ENCODE measurements at regions not wholly inside any gene's neighbourhood (a gene's known extent, or its start where the extent isn't known, plus 50 kb on each side); places are given as distances from the start of the nearest gene placed in this dataset.

- DNase-seq (ENCODE audit: low read depth, low spot score) = no peak
These were observed 852.3 kb upstream of the CELF2 start for GRCh38 chr10:10165415-10165814.

DNA sequence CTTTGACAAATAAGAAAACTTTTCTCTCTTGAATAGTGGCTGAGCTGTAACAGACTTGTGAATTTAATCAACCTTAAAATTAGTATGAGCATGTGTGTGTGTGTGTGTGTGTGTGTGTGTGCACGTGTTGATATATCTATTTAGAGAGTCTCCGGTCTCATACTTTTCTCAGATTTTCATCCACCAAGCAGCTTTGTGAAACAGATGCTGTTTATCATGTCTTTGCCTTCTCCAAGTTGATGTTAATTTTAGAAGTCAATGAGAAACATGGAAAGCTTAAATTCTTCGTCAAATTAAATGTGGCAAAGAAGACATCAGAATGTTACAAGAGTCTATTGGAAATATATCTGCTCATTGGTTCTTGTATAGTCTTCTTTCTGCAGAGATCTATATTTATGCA lies 839.2 kb upstream of the CELF2 start:
- DNase-seq (ENCODE audit: low read depth, low spot score) = no peak

DNA sequence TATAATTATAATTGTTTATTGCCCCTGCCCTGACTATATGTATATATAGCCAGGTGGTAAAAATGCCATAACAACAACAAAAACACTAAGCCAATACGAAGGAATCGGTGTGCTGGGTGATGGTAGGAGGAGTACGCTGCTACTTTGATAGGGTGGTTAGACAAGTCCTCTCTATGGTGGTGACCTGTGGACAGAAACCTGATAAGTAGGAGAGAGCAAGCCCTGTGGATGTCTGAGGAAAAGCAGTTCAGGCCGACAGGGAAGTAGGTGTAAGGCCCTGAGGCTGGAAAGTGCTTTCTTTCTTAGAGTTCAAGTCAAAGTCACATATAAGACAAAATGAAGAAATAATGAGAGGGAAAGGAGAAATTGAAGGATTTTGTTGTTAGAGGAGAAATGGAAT lies 823.8 kb upstream of the CELF2 start:
- DNase-seq (ENCODE audit: low read depth, low spot score) = no peak

DNA sequence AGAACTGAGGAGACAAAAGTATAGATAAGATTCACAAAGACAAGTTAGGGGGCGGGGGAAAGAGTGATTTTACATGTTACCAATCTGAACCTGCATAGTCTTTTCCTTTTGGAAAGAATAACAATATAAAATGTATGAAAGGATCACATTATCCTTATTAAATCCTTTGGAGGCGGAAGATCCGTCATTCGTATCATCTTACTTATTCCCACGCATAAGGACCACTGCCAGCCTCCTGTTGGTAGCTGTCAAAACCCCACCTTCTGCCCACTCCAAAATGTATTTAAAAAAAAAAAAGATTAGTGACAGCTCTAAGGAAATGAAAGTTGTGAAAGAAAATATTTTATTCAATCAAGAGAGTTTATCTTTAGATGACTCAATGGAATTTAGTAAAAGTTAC lies 821.0 kb upstream of the CELF2 start:
- no peak for DNase-seq (ENCODE audit: low read depth, low spot score)

- no peak for DNase-seq (ENCODE audit: low read depth, low spot score)
These were observed 820.2 kb upstream of the CELF2 start for GRCh38 chr10:10197423-10197822.

GRCh38 chr10:10198363-10198762 lies 819.3 kb upstream of the CELF2 start:
- DNase-seq (ENCODE audit: low read depth, low spot score) = no peak

DNA sequence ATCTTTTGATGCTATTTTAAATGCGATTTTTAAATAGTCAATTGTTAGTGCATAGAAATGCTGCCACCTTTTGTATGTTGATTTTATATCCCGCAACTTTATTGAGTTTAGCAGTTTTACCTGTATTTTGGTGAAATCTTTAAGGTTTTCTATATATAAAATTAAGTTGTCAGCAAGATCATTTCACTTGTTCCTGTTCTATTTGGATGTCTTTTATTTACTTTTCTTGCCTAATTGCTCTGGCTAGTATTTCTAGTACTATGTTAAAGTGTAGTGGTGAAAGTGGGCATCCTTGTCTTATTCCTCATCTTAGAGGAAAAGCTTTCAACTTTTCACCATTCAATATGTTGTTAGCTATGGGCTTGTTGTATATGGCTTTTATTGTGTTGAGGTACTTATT lies 813.3 kb upstream of the CELF2 start:
- no peak for DNase-seq (ENCODE audit: low read depth, low spot score)

DNA sequence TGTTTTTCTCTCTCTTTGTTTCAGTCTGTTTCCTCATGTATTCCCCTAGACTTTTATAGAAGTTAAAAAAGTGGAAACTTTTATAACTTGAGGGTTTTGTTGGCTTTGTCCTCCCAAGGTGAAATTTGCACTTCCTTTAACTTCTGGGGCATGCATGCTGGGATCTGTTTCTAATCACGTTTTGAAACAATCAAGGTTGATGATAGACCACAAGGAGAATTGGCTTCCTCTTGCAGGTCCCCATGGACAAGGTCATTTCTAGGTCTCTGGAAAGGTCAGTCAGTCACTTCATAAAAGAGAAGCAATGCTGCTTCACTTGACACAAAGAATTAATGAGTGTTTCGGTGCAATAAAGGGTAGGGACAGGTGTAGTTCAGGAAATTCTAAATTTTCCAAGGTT lies 811.8 kb upstream of the CELF2 start:
- no peak for DNase-seq (ENCODE audit: low read depth, low spot score)

GRCh38 chr10:10207538-10207937 lies 810.1 kb upstream of the CELF2 start:
- DNase-seq (ENCODE audit: low read depth, low spot score) = no peak

GRCh38 chr10:10208196-10208595 lies 809.5 kb upstream of the CELF2 start:
- DNase-seq (ENCODE audit: low read depth, low spot score) = no peak

- no peak for DNase-seq (ENCODE audit: low read depth, low spot score)
These were observed 808.5 kb upstream of the CELF2 start for GRCh38 chr10:10209167-10209566.

- DNase-seq (ENCODE audit: low read depth, low spot score) = no peak
These were observed 806.3 kb upstream of the CELF2 start for GRCh38 chr10:10211409-10211808.

GRCh38 chr10:10213237-10213636 lies 804.4 kb upstream of the CELF2 start:
- no peak for DNase-seq (ENCODE audit: low read depth, low spot score)

- no peak for DNase-seq (ENCODE audit: low read depth, low spot score)
These were observed 795.3 kb upstream of the CELF2 start for GRCh38 chr10:10222304-10222841.

DNA sequence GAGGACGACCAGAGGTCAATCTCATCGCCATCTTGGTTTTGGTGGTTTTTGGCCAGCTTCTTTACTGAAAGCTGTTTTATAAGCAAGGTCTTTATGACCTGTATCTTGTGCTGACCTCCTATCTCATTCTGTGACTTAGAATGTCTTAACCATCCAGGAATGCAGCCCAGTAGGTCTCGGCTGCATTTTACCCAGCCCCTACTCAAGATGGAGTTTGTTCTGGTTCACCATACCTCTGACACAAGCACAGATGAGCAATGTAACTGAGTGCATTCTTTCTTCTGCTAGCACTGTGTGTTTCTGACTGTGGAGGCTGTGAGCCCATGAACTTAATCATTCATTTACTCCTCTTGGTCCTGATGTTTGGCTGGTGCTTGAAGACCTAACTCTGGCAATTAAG lies 794.5 kb upstream of the CELF2 start:
- no peak for DNase-seq (ENCODE audit: low read depth, low spot score)

GRCh38 chr10:10225136-10225676 lies 792.5 kb upstream of the CELF2 start:
- no peak for DNase-seq (ENCODE audit: low read depth, low spot score)

- DNase-seq (ENCODE audit: low read depth, low spot score) = no peak
These were observed 784.4 kb upstream of the CELF2 start for GRCh38 chr10:10233229-10233628.

DNA sequence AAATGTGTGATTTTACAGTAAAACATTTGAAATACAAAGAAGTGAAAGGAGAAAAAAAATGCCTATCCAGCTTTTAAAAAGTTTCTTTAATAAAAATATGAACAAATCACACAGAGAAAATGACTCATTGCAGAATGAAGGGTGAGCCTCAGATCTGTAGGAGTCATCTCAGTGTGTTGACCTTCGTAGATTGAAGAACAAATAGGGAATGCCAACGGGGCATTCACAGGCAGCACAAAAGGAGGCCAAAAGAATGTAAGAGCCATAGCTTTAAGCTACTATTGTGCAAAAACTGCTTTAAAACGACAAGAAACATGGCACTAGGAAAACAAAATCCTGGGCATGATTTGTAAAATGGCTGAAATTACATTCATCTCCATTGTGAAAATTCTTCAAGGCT lies 782.7 kb upstream of the CELF2 start:
- no peak for DNase-seq (ENCODE audit: low read depth, low spot score)

GRCh38 chr10:10247585-10247984 lies 770.1 kb upstream of the CELF2 start:
- no peak for DNase-seq (ENCODE audit: low read depth, low spot score)

- DNase-seq (ENCODE audit: low read depth, low spot score) = no peak
These were observed 760.8 kb upstream of the CELF2 start for GRCh38 chr10:10256860-10257259.

DNA sequence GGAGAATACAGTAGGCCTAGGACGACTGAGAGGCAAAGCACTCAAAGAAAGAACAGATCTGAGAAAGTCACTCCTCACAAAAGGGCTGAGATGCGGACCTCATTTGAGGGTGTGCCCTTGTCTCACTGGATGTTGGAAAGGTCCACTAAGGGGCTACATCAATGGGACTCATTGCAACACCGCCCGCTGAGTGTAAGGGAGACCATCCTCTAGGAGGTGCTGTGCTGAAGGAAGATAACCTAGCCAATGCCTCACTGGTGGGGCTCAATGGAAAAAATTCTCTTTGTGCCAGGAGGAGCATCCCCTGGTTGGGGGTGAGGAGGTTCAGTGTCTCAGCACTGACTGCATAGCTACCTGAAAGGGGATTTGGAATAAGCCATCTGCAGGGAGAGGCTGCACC lies 758.7 kb upstream of the CELF2 start:
- no peak for DNase-seq (ENCODE audit: low read depth, low spot score)

GRCh38 chr10:10270126-10271050 lies 747.3 kb upstream of the CELF2 start:
- no peak for DNase-seq (ENCODE audit: low read depth, low spot score)

- no peak for DNase-seq (ENCODE audit: low read depth, low spot score)
These were observed 746.0 kb upstream of the CELF2 start for GRCh38 chr10:10271639-10272192.
